K562 (cell line): ENCODE measurements at regions not wholly inside any gene's neighbourhood (a gene's known extent, or its start where the extent isn't known, plus 50 kb on each side); places are given as distances from the start of the nearest gene placed in this dataset.

Source experiments
- ATAC-seq: fragments of 200-7000 bp; cut with Tn5 transposase; 3 replicates; pipeline ENCODE4 v1.9.1; 2020; ENCODE audit warnings: moderate library complexity
- BruUV-seq: library from RNA; stranded (reverse); fragments of 400-500 nt; replicated peaks from 2 replicates; lab custom pipeline; 2021; lab: Mats Ljungman, UMichigan
- CTCF ChIA-PET: fragments of 300-600 bp; formaldehyde crosslinking; extraction: SDS; loops from one replicate; lab custom pipeline; 2021; ENCODE audit warnings: low intra/inter-chr PET ratio; lab: Yijun Ruan, JAX
- POLR2A ChIA-PET: fragments of 300-600, 350-650 bp; sonication (Branson Sonifier 250); formaldehyde crosslinking; extraction: SDS; loops from one replicate; lab custom pipeline; 2021; ENCODE audit warnings: antibody characterized with exemption, inconsistent platforms; lab: Yijun Ruan, JAX
- DNase-seq, 4 experiments: peaks; one replicate each; pipeline versions ENCODE4 v3.0.0 to v3.0.0-alpha.2; 2011 to 2018; ENCODE audit warnings: low spot score in 3 of 4, mixed read lengths in 3 of 4; ENCODE audit errors: extremely low read depth in 1 of 4
- FAIRE-seq: peaks from 2 replicates; lab custom pipeline; 2011; peaks lifted over from hg19 to GRCh38; lab: Jason Lieb, UNC
- H2AFZ ChIP-seq: 2 replicates; pipeline ENCODE4 v1.6.0; 2011; ENCODE audit warnings: low read depth, low read length, control low read depth, inconsistent platforms
- H3K27ac ChIP-seq: fragments of 200-600 bp; 3 replicates; pipeline ENCODE4 v1.8.0; 2011; ENCODE audit warnings: low read depth, mild to moderate bottlenecking, control low read depth, inconsistent platforms, low read length, moderate library complexity, mixed read lengths; ENCODE audit errors: extremely low read depth
- H3K27me3 ChIP-seq, 2 experiments: fragments of 300-600 bp in 1 of 2; 2 replicates in 1 of 2; 3 replicates in 1 of 2; pipeline versions ENCODE4 v1.6.0 to v1.8.0; 2011; ENCODE audit warnings: inconsistent platforms in 2 of 2, low read length in 2 of 2, mild to moderate bottlenecking in 1 of 2, mixed read lengths in 1 of 2, moderate library complexity in 1 of 2; ENCODE audit not compliant: control insufficient read depth in 2 of 2, insufficient read depth in 2 of 2
- H3K36me3 ChIP-seq: fragments of 300-600 bp; 3 replicates; pipeline ENCODE4 v1.8.0; 2011; ENCODE audit warnings: mild to moderate bottlenecking, low read length, inconsistent platforms; ENCODE audit not compliant: control insufficient read depth, insufficient read depth
- H3K4me1 ChIP-seq, 2 experiments: fragments of 200-600 bp in 1 of 2; replicated peaks in 1 of 2; 2 replicates in 1 of 2; 3 replicates in 1 of 2; pipeline versions ENCODE4 v1.5.1 to v1.8.0; 2011; ENCODE audit warnings: inconsistent platforms in 2 of 2, low read length in 2 of 2, mild to moderate bottlenecking in 1 of 2, mixed read lengths in 1 of 2, moderate library complexity in 1 of 2; ENCODE audit not compliant: control insufficient read depth in 2 of 2, insufficient read depth in 2 of 2
- H3K4me2 ChIP-seq: 2 replicates; pipeline ENCODE4 v1.6.1; 2011; ENCODE audit warnings: low read length, control low read depth, inconsistent platforms, mixed read lengths; ENCODE audit not compliant: insufficient read depth
- H3K4me3 ChIP-seq: fragments of 200-600 bp; sonication (generic), shearing (Covaris generic); 2 replicates; pipeline ENCODE4 v1.5.1; 2016; ENCODE audit warnings: control low read depth, inconsistent platforms
- H3K79me2 ChIP-seq: fragments of 200-600 bp; 3 replicates; pipeline ENCODE4 v1.8.0; 2011; ENCODE audit warnings: low read length, inconsistent platforms; ENCODE audit not compliant: control insufficient read depth, insufficient read depth
- H3K9ac ChIP-seq, 2 experiments: 2 replicates each; pipeline versions ENCODE4 v1.6.0 to v1.6.1; 2011; ENCODE audit warnings: low read depth in 2 of 2, low read length in 2 of 2, control low read depth in 1 of 2, inconsistent platforms in 1 of 2, mild to moderate bottlenecking in 1 of 2, mixed read lengths in 1 of 2; ENCODE audit not compliant: insufficient read depth in 1 of 2
- H3K9me1 ChIP-seq: one replicate; pipeline ENCODE4 v1.6.0; 2011; ENCODE audit warnings: inconsistent platforms, mild to moderate bottlenecking, low read length, moderate library complexity; ENCODE audit not compliant: control insufficient read depth, insufficient read depth
- H3K9me3 ChIP-seq: replicated peaks from 2 replicates; pipeline ENCODE4 v1.5.1; 2011; ENCODE audit warnings: low read depth, low read length, inconsistent platforms; ENCODE audit not compliant: control insufficient read depth, insufficient read depth
- H4K20me1 ChIP-seq: replicated peaks from 2 replicates; pipeline ENCODE4 v1.6.1; 2011; ENCODE audit warnings: low read length, inconsistent platforms, mixed read lengths; ENCODE audit not compliant: control insufficient read depth, insufficient read depth
- HNRNPUL1 ChIP-seq: fragments of 200-400 bp; formaldehyde crosslinking; IDR thresholded peaks from 2 replicates; pipeline ENCODE4 v1.6.1; 2017; ENCODE audit warnings: low read length
- MECOM ChIP-seq: fragments of 250-450 bp; sonication (Bioruptor Pico); IDR thresholded peaks from 2 replicates; pipeline ENCODE4 v1.8.0; 2022; ENCODE audit warnings: inconsistent platforms
- NELFE ChIP-seq: IDR thresholded peaks from 2 replicates; pipeline ENCODE4 v1.6.1; 2011; ENCODE audit warnings: mild to moderate bottlenecking; ENCODE audit not compliant: insufficient read depth, insufficient read length
- PRMT5 ChIP-seq: sonication (generic); formaldehyde crosslinking; IDR thresholded peaks from 2 replicates; pipeline ENCODE4 v1.5.0; 2020; ENCODE audit warnings: missing genetic modification reagents
- SMAD1 ChIP-seq: fragments of 150-350 bp; IDR thresholded peaks from 2 replicates; pipeline ENCODE4 v1.6.1; 2014; ENCODE audit warnings: low read length, low read depth; ENCODE audit not compliant: partially characterized antibody
- STAT6 ChIP-seq: sonication (generic); formaldehyde crosslinking; IDR thresholded peaks from 2 replicates; pipeline ENCODE4 v1.8.1; 2023; ENCODE audit warnings: mild to moderate bottlenecking, missing genetic modification reagents
- TARDBP ChIP-seq: fragments of 450-650 bp; IDR thresholded peaks from 2 replicates; pipeline ENCODE4 v1.6.1; 2016
- XRCC5 ChIP-seq: fragments of 200-400 bp; formaldehyde crosslinking; IDR thresholded peaks from 2 replicates; pipeline ENCODE4 v1.6.1; 2017; ENCODE audit warnings: low read depth, mild to moderate bottlenecking, low read length
- ZC3H8 ChIP-seq: fragments of 450-650 bp; IDR thresholded peaks from 2 replicates; pipeline ENCODE4 v1.6.1; 2017
- ZNF77 ChIP-seq: fragments of 250-450 bp; sonication (Bioruptor Pico); IDR thresholded peaks from 2 replicates; pipeline ENCODE4 v1.5.0; 2020
- WGBS: fragments of 100-300 bp; shearing (Covaris generic); methylation state at CpG from one replicate; pipeline ENCODE4 v1.1.6; 2016; ENCODE audit warnings: low coverage, mixed read lengths; ENCODE audit not compliant: insufficient coverage; ENCODE audit errors: missing lambda C conversion rate; 5-methylcytosine and 5-hydroxymethylcytosine counted together
- in situ Hi-C: fragments of 300-500 bp; cut with MboI; formaldehyde crosslinking; loops from 4 replicates; pipeline ENCODE4 v1.15.0; 2018; ENCODE audit warnings: inconsistent platforms, mixed read lengths
- intact Hi-C: fragments of 100-400 bp; cut with micrococcal nuclease; formaldehyde crosslinking; loops from 2 replicates; pipeline ENCODE4 v1.14.2; 2022
- TF ChIP-seq, protein P1 (sequence below): fragments of 250-450 bp; sonication (Bioruptor Pico); IDR thresholded peaks from 2 replicates; pipeline ENCODE4 v1.4.0; 2020
- TF ChIP-seq, protein P2 (sequence below): sonication (generic); formaldehyde crosslinking; IDR thresholded peaks from 2 replicates; pipeline ENCODE4 v1.8.0; 2022; ENCODE audit warnings: mild to moderate bottlenecking, missing genetic modification reagents

GRCh38 chr12:127300075-127300474 lies 966.9 kb upstream of the TMEM132C start:
- Histone ChIP-seq H3K9me3 (0 out of 2 replicates have a peak, but pooled peaks cover 3% of the 10 kb centered on the region), H4K20me1 (no peaks in the 10 kb centered on the region), H3K79me2 (no peaks in the 10 kb centered on the region), H3K27ac (no peak overlapping the region), H3K4me2 (no peak overlapping the region), H2AFZ (no peak overlapping the region), H3K9ac (no peak overlapping the region), H3K27me3 (peaks cover 2 to 3% of the 10 kb centered on the region in 2 experiments; a peak in 3 of 5 replicates), H3K36me3 (no peaks in the 10 kb centered on the region), H3K9me1 (no peaks in the 10 kb centered on the region), H3K4me1 (peaks cover 3 to 10% of the 10 kb centered on the region in 2 experiments; a peak in 3 of 5 replicates), H3K4me3 (no peak overlapping the region)
- ATAC-seq (no peak), FAIRE-seq (no peak), DNase-seq (no peak)
- 0% methylated on average over 4 of the region's 4 CpGs for WGBS
- no TSS peak for BruUV-seq
- intact Hi-C loops (no loop called here), in situ Hi-C loops (no loop called here)
- ChIA-PET CTCF (interaction anchor here (0.6 kb wide), 1 partner anchor 1248 kb away, joined by 3 read pairs; no protein-coding TSS in a partner anchor), POLR2A (no interaction called here)
- TF ChIP-seq, protein P1, sequence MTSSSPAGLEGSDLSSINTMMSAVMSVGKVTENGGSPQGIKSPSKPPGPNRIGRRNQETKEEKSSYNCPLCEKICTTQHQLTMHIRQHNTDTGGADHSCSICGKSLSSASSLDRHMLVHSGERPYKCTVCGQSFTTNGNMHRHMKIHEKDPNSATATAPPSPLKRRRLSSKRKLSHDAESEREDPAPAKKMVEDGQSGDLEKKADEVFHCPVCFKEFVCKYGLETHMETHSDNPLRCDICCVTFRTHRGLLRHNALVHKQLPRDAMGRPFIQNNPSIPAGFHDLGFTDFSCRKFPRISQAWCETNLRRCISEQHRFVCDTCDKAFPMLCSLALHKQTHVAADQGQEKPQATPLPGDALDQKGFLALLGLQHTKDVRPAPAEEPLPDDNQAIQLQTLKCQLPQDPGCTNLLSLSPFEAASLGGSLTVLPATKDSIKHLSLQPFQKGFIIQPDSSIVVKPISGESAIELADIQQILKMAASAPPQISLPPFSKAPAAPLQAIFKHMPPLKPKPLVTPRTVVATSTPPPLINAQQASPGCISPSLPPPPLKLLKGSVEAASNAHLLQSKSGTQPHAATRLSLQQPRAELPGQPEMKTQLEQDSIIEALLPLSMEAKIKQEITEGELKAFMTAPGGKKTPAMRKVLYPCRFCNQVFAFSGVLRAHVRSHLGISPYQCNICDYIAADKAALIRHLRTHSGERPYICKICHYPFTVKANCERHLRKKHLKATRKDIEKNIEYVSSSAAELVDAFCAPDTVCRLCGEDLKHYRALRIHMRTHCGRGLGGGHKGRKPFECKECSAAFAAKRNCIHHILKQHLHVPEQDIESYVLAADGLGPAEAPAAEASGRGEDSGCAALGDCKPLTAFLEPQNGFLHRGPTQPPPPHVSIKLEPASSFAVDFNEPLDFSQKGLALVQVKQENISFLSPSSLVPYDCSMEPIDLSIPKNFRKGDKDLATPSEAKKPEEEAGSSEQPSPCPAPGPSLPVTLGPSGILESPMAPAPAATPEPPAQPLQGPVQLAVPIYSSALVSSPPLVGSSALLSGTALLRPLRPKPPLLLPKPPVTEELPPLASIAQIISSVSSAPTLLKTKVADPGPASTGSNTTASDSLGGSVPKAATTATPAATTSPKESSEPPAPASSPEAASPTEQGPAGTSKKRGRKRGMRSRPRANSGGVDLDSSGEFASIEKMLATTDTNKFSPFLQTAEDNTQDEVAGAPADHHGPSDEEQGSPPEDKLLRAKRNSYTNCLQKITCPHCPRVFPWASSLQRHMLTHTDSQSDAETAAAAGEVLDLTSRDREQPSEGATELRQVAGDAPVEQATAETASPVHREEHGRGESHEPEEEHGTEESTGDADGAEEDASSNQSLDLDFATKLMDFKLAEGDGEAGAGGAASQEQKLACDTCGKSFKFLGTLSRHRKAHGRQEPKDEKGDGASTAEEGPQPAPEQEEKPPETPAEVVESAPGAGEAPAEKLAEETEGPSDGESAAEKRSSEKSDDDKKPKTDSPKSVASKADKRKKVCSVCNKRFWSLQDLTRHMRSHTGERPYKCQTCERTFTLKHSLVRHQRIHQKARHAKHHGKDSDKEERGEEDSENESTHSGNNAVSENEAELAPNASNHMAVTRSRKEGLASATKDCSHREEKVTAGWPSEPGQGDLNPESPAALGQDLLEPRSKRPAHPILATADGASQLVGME (CRISPR knock-in tag), result no peak
- TF ChIP-seq ZC3H8 (no peak), HNRNPUL1 (no peak), STAT6 (CRISPR knock-in tag) (no peak), NELFE (no peak), SMAD1 (no peak), TARDBP (no peak), PRMT5 (no peak), XRCC5 (no peak), MECOM (CRISPR knock-in tag) (no peak), ZNF77 (CRISPR knock-in tag) (no peak)
- TF ChIP-seq, protein P2, sequence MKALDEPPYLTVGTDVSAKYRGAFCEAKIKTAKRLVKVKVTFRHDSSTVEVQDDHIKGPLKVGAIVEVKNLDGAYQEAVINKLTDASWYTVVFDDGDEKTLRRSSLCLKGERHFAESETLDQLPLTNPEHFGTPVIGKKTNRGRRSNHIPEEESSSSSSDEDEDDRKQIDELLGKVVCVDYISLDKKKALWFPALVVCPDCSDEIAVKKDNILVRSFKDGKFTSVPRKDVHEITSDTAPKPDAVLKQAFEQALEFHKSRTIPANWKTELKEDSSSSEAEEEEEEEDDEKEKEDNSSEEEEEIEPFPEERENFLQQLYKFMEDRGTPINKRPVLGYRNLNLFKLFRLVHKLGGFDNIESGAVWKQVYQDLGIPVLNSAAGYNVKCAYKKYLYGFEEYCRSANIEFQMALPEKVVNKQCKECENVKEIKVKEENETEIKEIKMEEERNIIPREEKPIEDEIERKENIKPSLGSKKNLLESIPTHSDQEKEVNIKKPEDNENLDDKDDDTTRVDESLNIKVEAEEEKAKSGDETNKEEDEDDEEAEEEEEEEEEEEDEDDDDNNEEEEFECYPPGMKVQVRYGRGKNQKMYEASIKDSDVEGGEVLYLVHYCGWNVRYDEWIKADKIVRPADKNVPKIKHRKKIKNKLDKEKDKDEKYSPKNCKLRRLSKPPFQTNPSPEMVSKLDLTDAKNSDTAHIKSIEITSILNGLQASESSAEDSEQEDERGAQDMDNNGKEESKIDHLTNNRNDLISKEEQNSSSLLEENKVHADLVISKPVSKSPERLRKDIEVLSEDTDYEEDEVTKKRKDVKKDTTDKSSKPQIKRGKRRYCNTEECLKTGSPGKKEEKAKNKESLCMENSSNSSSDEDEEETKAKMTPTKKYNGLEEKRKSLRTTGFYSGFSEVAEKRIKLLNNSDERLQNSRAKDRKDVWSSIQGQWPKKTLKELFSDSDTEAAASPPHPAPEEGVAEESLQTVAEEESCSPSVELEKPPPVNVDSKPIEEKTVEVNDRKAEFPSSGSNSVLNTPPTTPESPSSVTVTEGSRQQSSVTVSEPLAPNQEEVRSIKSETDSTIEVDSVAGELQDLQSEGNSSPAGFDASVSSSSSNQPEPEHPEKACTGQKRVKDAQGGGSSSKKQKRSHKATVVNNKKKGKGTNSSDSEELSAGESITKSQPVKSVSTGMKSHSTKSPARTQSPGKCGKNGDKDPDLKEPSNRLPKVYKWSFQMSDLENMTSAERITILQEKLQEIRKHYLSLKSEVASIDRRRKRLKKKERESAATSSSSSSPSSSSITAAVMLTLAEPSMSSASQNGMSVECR, result no peak
